ENCODE measurements at regions not wholly inside any gene's neighbourhood (a gene's known extent, or its start where the extent isn't known, plus 50 kb on each side); places are given as distances from the start of the nearest gene placed in this dataset.

DNA sequence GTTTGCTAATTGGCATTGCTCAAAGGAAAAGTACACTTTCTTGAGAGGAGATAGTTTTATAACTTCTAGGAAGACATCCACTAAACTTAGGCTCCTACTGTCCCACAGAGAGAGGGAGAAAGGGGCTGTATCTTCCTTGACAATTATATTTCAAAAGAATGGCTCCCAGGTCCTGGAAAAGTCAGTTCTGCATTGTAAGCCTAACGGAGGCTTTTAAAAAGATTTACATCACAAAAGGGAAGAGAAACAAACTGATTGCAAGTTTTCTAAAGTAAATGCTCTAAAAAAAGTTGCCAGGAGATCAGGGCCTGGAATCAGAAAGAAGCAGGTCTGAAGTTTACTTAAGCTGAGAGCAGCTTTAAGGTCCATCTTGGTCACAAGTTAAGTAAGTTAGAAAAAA, 839.5 kb downstream of the FRK start:
- no peak for DNase-seq (ENCODE audit: low read depth, low spot score)
- TF ChIP-seq FOXP2 (optimal IDR thresholded peaks at IDR 0.05; ENCODE audit: control extremely low read depth, extremely low read length, insufficient read depth) (no peak), EZH2 (IDR thresholded peaks at IDR 0.05) (no peak), POLR2AphosphoS5 (IDR thresholded peaks at IDR 0.05; ENCODE audit: borderline replicate concordance, low read depth, low read length) (no peak)
- H3K4me3 ChIP-seq, result no peak overlapping the region
- no peaks in the 10 kb centered on the region for H3K36me3 ChIP-seq (ENCODE audit: insufficient read depth, low read length)
- H3K9me3 ChIP-seq (ENCODE audit: low read depth, low read length), result no peaks in the 10 kb centered on the region
- no peak overlapping the region for H3K27ac ChIP-seq
- H3K9ac ChIP-seq (ENCODE audit: insufficient read length), result no peak overlapping the region

DNA sequence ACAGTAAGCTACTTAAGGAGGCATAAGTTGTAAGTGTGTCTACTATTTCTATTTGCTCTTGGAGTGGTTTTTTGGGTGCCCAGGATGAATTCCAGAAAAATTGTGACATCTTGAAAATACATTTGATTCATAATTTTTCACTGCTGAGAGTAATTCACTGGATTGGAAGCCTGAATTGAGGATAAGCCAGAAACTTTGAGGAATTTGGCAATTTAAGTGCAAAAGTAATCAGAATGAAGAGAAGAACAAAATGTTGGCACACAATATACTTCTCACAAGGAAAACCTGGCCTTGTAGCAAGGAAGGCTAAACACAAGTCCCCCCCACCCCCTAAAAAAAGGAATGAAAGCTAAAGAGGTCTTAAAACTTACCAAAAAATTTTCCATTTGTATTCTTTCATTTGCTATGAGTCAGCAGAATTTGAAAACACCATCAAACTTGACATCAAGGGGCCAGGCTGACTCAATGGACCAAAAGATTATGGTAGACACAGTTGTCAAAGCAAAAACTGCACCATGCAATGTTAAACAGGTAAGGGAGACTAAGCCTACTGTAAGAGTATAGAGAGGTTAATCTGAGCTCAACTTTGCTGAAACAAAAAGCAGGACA, 840.0 kb downstream of the FRK start:
- no peaks in the 10 kb centered on the region for H3K36me3 ChIP-seq (ENCODE audit: insufficient read depth, low read length)
- no peak overlapping the region for H3K9ac ChIP-seq (ENCODE audit: insufficient read length)
- DNase-seq (ENCODE audit: low read depth, low spot score), result no peak
- no peak overlapping the region for H3K4me3 ChIP-seq
- H3K27ac ChIP-seq, result no peak overlapping the region
- H3K9me3 ChIP-seq (ENCODE audit: low read depth, low read length), result no peaks in the 10 kb centered on the region
- TF ChIP-seq FOXP2 (optimal IDR thresholded peaks at IDR 0.05; ENCODE audit: control extremely low read depth, extremely low read length, insufficient read depth) (no peak), POLR2AphosphoS5 (IDR thresholded peaks at IDR 0.05; ENCODE audit: borderline replicate concordance, low read depth, low read length) (no peak), EZH2 (IDR thresholded peaks at IDR 0.05) (no peak)

- Histone ChIP-seq H3K36me3 (ENCODE audit: insufficient read depth, low read length) (no peaks in the 10 kb centered on the region), H3K27ac (no peak overlapping the region), H3K9ac (ENCODE audit: insufficient read length) (no peak overlapping the region), H3K4me3 (no peak overlapping the region), H3K9me3 (ENCODE audit: low read depth, low read length) (no peaks in the 10 kb centered on the region)
- no peak for TF ChIP-seq EZH2 (IDR thresholded peaks at IDR 0.05)
- no peak for TF ChIP-seq POLR2AphosphoS5 (IDR thresholded peaks at IDR 0.05; ENCODE audit: borderline replicate concordance, low read depth, low read length)
- TF ChIP-seq FOXP2 (optimal IDR thresholded peaks at IDR 0.05; ENCODE audit: control extremely low read depth, extremely low read length, insufficient read depth), result no peak
- DNase-seq (ENCODE audit: low read depth, low spot score), result no peak
Measured at GRCh38 chr6:115219645-115220044, 841.0 kb downstream of the FRK start.

DNA sequence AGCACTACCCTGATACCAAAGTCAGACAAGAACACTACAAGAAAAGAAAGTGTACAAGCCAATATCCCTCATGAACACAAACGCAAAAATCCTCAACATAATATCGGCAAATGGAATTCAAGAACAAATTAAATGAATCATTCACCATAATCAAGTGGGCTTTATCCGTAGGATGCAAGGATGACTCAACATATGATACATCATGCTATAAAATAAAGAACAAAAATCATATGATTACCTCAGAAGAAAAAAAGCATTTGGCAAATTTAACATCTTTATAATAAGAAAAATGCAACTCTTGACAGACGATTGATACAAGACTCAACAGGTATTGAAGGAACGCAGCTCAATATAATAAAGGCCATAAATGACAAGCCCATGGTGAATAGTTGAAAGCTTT, 843.9 kb downstream of the FRK start:
- no peaks in the 10 kb centered on the region for H3K36me3 ChIP-seq (ENCODE audit: insufficient read depth, low read length)
- no peak for DNase-seq (ENCODE audit: low read depth, low spot score)
- no peak overlapping the region for H3K4me3 ChIP-seq
- H3K27ac ChIP-seq, result no peak overlapping the region
- TF ChIP-seq FOXP2 (optimal IDR thresholded peaks at IDR 0.05; ENCODE audit: control extremely low read depth, extremely low read length, insufficient read depth) (no peak), EZH2 (IDR thresholded peaks at IDR 0.05) (no peak), POLR2AphosphoS5 (IDR thresholded peaks at IDR 0.05; ENCODE audit: borderline replicate concordance, low read depth, low read length) (no peak)
- H3K9me3 ChIP-seq (ENCODE audit: low read depth, low read length), result no peaks in the 10 kb centered on the region
- no peak overlapping the region for H3K9ac ChIP-seq (ENCODE audit: insufficient read length)

- no peak for DNase-seq (ENCODE audit: low read depth, low spot score)
- TF ChIP-seq FOXP2 (optimal IDR thresholded peaks at IDR 0.05; ENCODE audit: control extremely low read depth, extremely low read length, insufficient read depth) (no peak), POLR2AphosphoS5 (IDR thresholded peaks at IDR 0.05; ENCODE audit: borderline replicate concordance, low read depth, low read length) (no peak)
- Histone ChIP-seq H3K9me3 (ENCODE audit: low read depth, low read length) (no peaks in the 10 kb centered on the region), H3K9ac (ENCODE audit: insufficient read length) (no peak overlapping the region), H3K27ac (no peak overlapping the region), H3K36me3 (ENCODE audit: insufficient read depth, low read length) (no peaks in the 10 kb centered on the region), H3K4me3 (no peak overlapping the region)
Measured at GRCh38 chr6:115214283-115214682, 846.4 kb downstream of the FRK start.

GRCh38 chr6:115203381-115203780, 857.3 kb downstream of the FRK start:
- Histone ChIP-seq H3K9me3 (ENCODE audit: low read depth, low read length) (no peaks in the 10 kb centered on the region), H3K9ac (ENCODE audit: insufficient read length) (no peak overlapping the region), H3K4me3 (no peak overlapping the region), H3K27ac (no peak overlapping the region), H3K36me3 (ENCODE audit: insufficient read depth, low read length) (no peaks in the 10 kb centered on the region)
- TF ChIP-seq POLR2AphosphoS5 (IDR thresholded peaks at IDR 0.05; ENCODE audit: borderline replicate concordance, low read depth, low read length), result no peak
- no peak for TF ChIP-seq FOXP2 (optimal IDR thresholded peaks at IDR 0.05; ENCODE audit: control extremely low read depth, extremely low read length, insufficient read depth)
- no peak for TF ChIP-seq EZH2 (IDR thresholded peaks at IDR 0.05)
- no peak for DNase-seq (ENCODE audit: low read depth, low spot score)

- no peak for TF ChIP-seq FOXP2 (optimal IDR thresholded peaks at IDR 0.05; ENCODE audit: control extremely low read depth, extremely low read length, insufficient read depth)
- TF ChIP-seq POLR2AphosphoS5 (IDR thresholded peaks at IDR 0.05; ENCODE audit: borderline replicate concordance, low read depth, low read length), result no peak
- no peak for TF ChIP-seq EZH2 (IDR thresholded peaks at IDR 0.05)
- Histone ChIP-seq H3K27ac (no peak overlapping the region), H3K4me3 (no peak overlapping the region), H3K9ac (ENCODE audit: insufficient read length) (no peak overlapping the region), H3K9me3 (ENCODE audit: low read depth, low read length) (no peaks in the 10 kb centered on the region), H3K36me3 (ENCODE audit: insufficient read depth, low read length) (no peaks in the 10 kb centered on the region)
- DNase-seq (ENCODE audit: low read depth, low spot score), result no peak
Measured at GRCh38 chr6:115194981-115195638, 852.3 kb upstream of the HS3ST5 start.

- Histone ChIP-seq H3K9ac (ENCODE audit: insufficient read length) (no peak overlapping the region), H3K36me3 (ENCODE audit: insufficient read depth, low read length) (no peaks in the 10 kb centered on the region), H3K4me3 (no peak overlapping the region), H3K27ac (no peak overlapping the region), H3K9me3 (ENCODE audit: low read depth, low read length) (no peaks in the 10 kb centered on the region)
- no peak for DNase-seq (ENCODE audit: low read depth, low spot score)
- TF ChIP-seq FOXP2 (optimal IDR thresholded peaks at IDR 0.05; ENCODE audit: control extremely low read depth, extremely low read length, insufficient read depth) (no peak), EZH2 (IDR thresholded peaks at IDR 0.05) (no peak), POLR2AphosphoS5 (IDR thresholded peaks at IDR 0.05; ENCODE audit: borderline replicate concordance, low read depth, low read length) (no peak)
Measured at GRCh38 chr6:115191989-115192388, 849.2 kb upstream of the HS3ST5 start.

Data from SK-N-MC (cell line).